ENCODE measurements at regions not wholly inside any gene's neighbourhood (a gene's known extent, or its start where the extent isn't known, plus 50 kb on each side); places are given as distances from the start of the nearest gene placed in this dataset.

DNA sequence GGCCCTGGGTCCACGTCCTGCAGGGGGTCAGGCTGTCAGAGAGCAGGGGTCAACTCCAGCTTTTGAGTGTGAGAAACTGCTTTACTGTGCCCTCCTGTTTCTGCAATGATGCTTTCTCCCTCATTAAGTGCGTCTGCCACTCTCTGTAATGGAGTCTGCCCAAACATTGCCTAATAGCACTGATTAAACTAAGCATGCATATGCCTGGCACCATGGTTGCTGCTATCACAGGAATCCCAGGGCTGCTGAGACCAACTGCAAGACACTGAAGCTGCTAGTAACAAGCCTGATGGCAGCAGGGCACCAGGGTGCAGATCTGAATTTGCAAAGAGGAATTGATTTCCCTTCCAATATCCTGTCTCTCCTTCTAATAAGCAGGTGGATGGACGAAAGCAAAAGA lies 125.3 kb downstream of the SLC24A2 start:
- Histone ChIP-seq H3K36me3 (no peaks in the 10 kb centered on the region), H3K27ac (no peak overlapping the region), H3K27me3 (peaks cover 6% of the 10 kb centered on the region), H3K9me3 (no peaks in the 10 kb centered on the region), H3K4me3 (no peak overlapping the region), H3K4me1 (peaks cover 0 to 7% (median 0%) of the 10 kb centered on the region in 3 donors)
- TF ChIP-seq POLR2AphosphoS5 (IDR thresholded peaks at IDR 0.05) (no peak), EP300 (IDR thresholded peaks at IDR 0.05) (no peak), CTCF (IDR thresholded peaks at IDR 0.05) (no peak), POLR2A (IDR thresholded peaks at IDR 0.05) (no peak)
- no peak for ATAC-seq
- WGBS, 2 donors (ENCODE audit: low coverage in 1 of 2) = 50 to 70% methylated on average over 2 of the region's 3 CpGs

GRCh38 chr9:19662213-19662612 lies 126.6 kb downstream of the SLC24A2 start:
- TF ChIP-seq POLR2A (IDR thresholded peaks at IDR 0.05) = no peak
- TF ChIP-seq CTCF (IDR thresholded peaks at IDR 0.05) = no peak
- TF ChIP-seq POLR2AphosphoS5 (IDR thresholded peaks at IDR 0.05) = no peak
- no peak for TF ChIP-seq EP300 (IDR thresholded peaks at IDR 0.05)
- H3K27me3 ChIP-seq = peaks cover 6% of the 10 kb centered on the region
- no peak overlapping the region for H3K4me3 ChIP-seq
- no peak for ATAC-seq
- H3K27ac ChIP-seq = no peak overlapping the region
- H3K9me3 ChIP-seq = no peaks in the 10 kb centered on the region
- H3K36me3 ChIP-seq = no peaks in the 10 kb centered on the region
- H3K4me1 ChIP-seq = peaks cover 0 to 7% (median 0%) of the 10 kb centered on the region in 3 donors
- WGBS, 2 donors (ENCODE audit: low coverage in 1 of 2) = 72 to 81% methylated on average over 3 to 6 of the region's 6 CpGs

- Histone ChIP-seq H3K36me3 (no peaks in the 10 kb centered on the region), H3K27ac (no peak overlapping the region), H3K27me3 (peaks cover 6% of the 10 kb centered on the region), H3K9me3 (no peaks in the 10 kb centered on the region), H3K4me1 (peaks cover 0 to 7% (median 0%) of the 10 kb centered on the region in 3 donors), H3K4me3 (no peak overlapping the region)
- no peak for TF ChIP-seq EP300 (IDR thresholded peaks at IDR 0.05)
- no peak for ATAC-seq
- WGBS, 2 donors (ENCODE audit: low coverage in 1 of 2) = 30 to 49% methylated on average over 4 to 6 of the region's 6 CpGs
Observed at GRCh38 chr9:19660019-19660418, 128.8 kb downstream of the SLC24A2 start.

GRCh38 chr9:19656704-19657103 lies 132.1 kb downstream of the SLC24A2 start:
- no peak for ATAC-seq
- 61 to 71% methylated on average over 3 to 4 of the region's 4 CpGs for WGBS, 2 donors (ENCODE audit: low coverage in 1 of 2)
- TF ChIP-seq POLR2A (IDR thresholded peaks at IDR 0.05) (no peak), EP300 (IDR thresholded peaks at IDR 0.05) (no peak), POLR2AphosphoS5 (IDR thresholded peaks at IDR 0.05) (no peak), CTCF (IDR thresholded peaks at IDR 0.05) (no peak)
- H3K27ac ChIP-seq = no peak overlapping the region
- no peaks in the 10 kb centered on the region for H3K36me3 ChIP-seq
- H3K4me3 ChIP-seq = no peak overlapping the region
- no peaks in the 10 kb centered on the region for H3K9me3 ChIP-seq
- peaks cover 0 to 7% (median 0%) of the 10 kb centered on the region in 3 donors for H3K4me1 ChIP-seq
- no peaks in the 10 kb centered on the region for H3K27me3 ChIP-seq

DNA sequence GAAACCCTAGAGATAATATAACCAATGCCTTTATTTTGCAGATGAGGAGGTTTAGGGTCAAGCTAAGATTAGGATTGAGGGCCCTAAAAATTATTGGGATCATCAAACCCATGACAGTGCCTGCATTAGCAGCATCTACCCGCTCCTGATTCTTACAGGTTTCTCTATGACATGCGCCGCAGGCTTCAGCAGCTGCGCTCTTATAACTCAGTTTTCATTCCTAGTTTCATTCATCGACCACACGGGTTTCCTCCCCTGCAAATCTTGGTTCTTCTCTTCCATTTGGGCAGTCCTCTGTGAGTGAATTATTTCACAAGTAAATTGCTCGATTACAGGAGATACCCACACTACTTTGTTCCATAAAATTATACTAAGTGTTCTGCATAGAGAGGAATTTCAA lies 137.2 kb downstream of the SLC24A2 start:
- no peaks in the 10 kb centered on the region for H3K4me1 ChIP-seq
- WGBS, 2 donors (ENCODE audit: low coverage in 1 of 2) = 92 to 100% methylated on average over 6 to 7 of the region's 7 CpGs
- no peak overlapping the region for H3K4me3 ChIP-seq
- H3K27ac ChIP-seq = no peak overlapping the region
- ATAC-seq = no peak
- no peak for TF ChIP-seq POLR2AphosphoS5 (IDR thresholded peaks at IDR 0.05)
- TF ChIP-seq CTCF (IDR thresholded peaks at IDR 0.05) = no peak
- no peak for TF ChIP-seq POLR2A (IDR thresholded peaks at IDR 0.05)
- no peak for TF ChIP-seq EP300 (IDR thresholded peaks at IDR 0.05)
- H3K27me3 ChIP-seq = no peaks in the 10 kb centered on the region
- H3K36me3 ChIP-seq = no peaks in the 10 kb centered on the region
- H3K9me3 ChIP-seq = no peaks in the 10 kb centered on the region

All from gastroesophageal sphincter (tissue), 4 donors.